ENCODE measurements at regions not wholly inside any gene's neighbourhood (a gene's known extent, or its start where the extent isn't known, plus 50 kb on each side); places are given as distances from the start of the nearest gene placed in this dataset.
"Not testable (repeated sequence)": the region's sequence is repeated elsewhere in the genome, so short reads cannot be mapped to it uniquely, and the experiment has no call there.

DNA sequence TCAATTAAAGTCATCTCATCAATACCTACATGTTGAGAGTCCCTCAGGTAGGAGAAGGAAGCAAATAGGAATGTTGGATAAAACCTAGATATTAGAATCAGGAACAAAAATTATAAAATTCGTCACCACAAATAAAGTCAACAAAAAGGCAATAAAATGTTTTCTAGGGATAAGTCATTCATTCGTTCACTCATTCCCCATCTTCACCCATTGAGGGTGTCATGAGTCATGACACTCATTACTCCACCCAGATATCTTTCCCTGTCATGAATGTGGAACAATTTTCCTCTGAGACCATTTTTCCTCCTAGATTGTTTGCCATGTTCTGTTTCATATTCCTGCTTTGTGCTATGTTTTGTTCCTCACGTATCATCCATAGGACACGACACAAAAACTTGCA, 50.9 kb upstream of the OLIG3 start:
- TF ChIP-seq, protein P1, sequence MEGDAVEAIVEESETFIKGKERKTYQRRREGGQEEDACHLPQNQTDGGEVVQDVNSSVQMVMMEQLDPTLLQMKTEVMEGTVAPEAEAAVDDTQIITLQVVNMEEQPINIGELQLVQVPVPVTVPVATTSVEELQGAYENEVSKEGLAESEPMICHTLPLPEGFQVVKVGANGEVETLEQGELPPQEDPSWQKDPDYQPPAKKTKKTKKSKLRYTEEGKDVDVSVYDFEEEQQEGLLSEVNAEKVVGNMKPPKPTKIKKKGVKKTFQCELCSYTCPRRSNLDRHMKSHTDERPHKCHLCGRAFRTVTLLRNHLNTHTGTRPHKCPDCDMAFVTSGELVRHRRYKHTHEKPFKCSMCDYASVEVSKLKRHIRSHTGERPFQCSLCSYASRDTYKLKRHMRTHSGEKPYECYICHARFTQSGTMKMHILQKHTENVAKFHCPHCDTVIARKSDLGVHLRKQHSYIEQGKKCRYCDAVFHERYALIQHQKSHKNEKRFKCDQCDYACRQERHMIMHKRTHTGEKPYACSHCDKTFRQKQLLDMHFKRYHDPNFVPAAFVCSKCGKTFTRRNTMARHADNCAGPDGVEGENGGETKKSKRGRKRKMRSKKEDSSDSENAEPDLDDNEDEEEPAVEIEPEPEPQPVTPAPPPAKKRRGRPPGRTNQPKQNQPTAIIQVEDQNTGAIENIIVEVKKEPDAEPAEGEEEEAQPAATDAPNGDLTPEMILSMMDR (IDR thresholded peaks at IDR 0.05; ENCODE audit: low read depth, low read length), result no peak
- H3K4me3 ChIP-seq (ENCODE audit: low read depth, low read length), result no peak overlapping the region
- DNase-seq (ENCODE audit: low read depth, low spot score), result no peak
- in situ Hi-C loops (cut with HindIII; ENCODE audit: low sequenced_read_pairs), result no loop called here

DNA sequence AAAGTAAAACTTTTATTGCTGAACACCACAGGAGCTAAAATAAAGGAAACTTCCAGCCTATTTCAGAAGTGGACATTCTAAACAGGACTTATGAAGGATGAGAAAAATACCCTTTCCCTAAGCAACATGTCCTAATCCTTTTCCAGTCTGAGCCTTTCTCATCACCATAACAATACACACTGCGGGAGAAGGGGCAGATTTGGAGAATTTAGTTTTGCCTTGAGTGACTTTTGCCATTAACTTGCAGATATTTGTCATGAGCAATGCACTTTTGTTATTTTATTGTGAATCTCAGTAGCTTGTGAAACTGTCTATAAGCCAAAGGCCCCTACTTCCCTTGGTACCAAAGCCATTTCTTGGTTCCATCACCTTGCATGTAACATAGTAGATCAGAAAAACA, 53.0 kb upstream of the OLIG3 start:
- no peak for DNase-seq (ENCODE audit: low read depth, low spot score)
- TF ChIP-seq, protein P1 (IDR thresholded peaks at IDR 0.05; ENCODE audit: low read depth, low read length), result no peak
- no peak overlapping the region for H3K4me3 ChIP-seq (ENCODE audit: low read depth, low read length)
- in situ Hi-C loops (cut with HindIII; ENCODE audit: low sequenced_read_pairs), result no loop called here

DNA sequence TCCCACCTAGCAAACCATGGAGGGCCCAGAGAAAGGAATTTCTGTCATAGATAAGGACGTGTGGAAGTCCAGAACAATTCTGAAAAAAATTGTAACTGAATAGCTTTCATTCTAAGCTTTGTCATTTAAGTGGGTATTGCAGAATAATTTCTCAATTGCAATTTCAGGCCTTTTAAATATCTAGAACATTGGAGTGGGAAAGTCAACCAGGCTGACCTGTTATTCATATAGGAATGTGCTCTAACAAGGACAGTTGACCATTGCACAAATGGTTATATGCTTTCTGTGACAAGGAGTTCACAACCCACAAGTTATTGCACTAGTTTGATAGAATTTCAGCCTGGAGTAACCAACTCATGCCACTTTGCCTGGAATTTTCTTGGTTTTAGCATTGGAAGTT, 53.4 kb upstream of the OLIG3 start:
- H3K4me3 ChIP-seq (ENCODE audit: low read depth, low read length), result no peak overlapping the region
- DNase-seq (ENCODE audit: low read depth, low spot score), result no peak
- TF ChIP-seq, protein P1 (IDR thresholded peaks at IDR 0.05; ENCODE audit: low read depth, low read length), result no peak
- in situ Hi-C loops (cut with HindIII; ENCODE audit: low sequenced_read_pairs), result no loop called here

GRCh38 chr6:137549106-137549505, 54.9 kb upstream of the OLIG3 start:
- TF ChIP-seq, protein P1 (IDR thresholded peaks at IDR 0.05; ENCODE audit: low read depth, low read length), result no peak
- in situ Hi-C loops (cut with HindIII; ENCODE audit: low sequenced_read_pairs), result no loop called here
- no peak overlapping the region for H3K4me3 ChIP-seq (ENCODE audit: low read depth, low read length)

GRCh38 chr6:137550535-137550934, 56.3 kb upstream of the OLIG3 start:
- DNase-seq (ENCODE audit: low read depth, low spot score), result no peak
- in situ Hi-C loops (cut with HindIII; ENCODE audit: low sequenced_read_pairs), result no loop called here
- H3K4me3 ChIP-seq (ENCODE audit: low read depth, low read length), result no peak overlapping the region
- TF ChIP-seq, protein P1 (IDR thresholded peaks at IDR 0.05; ENCODE audit: low read depth, low read length), result no peak

More at GRCh38 chr6:137549106-137549505, 54.9 kb upstream of the OLIG3 start:
- DNase-seq (ENCODE audit: low read depth, low spot score), result no peak

DNA sequence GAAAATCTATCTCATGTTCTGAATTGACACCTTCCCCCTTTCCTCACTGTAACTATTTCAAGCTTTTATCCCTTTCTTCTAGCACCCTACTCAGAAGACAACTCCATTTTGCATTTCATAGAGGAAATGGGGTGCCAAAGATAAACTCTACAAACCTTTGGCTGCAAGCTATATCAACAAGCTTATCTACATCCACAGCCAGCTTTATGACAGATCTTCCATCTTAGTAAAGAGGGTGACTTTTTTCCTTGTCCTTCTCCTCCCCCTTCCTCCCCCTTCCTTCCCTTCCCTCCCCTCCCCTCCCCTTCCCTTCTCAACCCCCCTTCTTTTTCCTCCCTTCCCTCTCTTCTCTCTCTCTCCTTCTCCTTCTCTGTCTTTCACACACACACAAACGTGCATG, 58.0 kb upstream of the OLIG3 start:
- TF ChIP-seq, protein P1 (IDR thresholded peaks at IDR 0.05; ENCODE audit: low read depth, low read length), result no peak
- in situ Hi-C loops (cut with HindIII; ENCODE audit: low sequenced_read_pairs), result no loop called here
- DNase-seq (ENCODE audit: low read depth, low spot score), result no peak
- no peak overlapping the region for H3K4me3 ChIP-seq (ENCODE audit: low read depth, low read length)

- in situ Hi-C loops (cut with HindIII; ENCODE audit: low sequenced_read_pairs), result no loop called here
- no peak for DNase-seq (ENCODE audit: low read depth, low spot score)
- TF ChIP-seq, protein P1 (IDR thresholded peaks at IDR 0.05; ENCODE audit: low read depth, low read length), result no peak
- no peak overlapping the region for H3K4me3 ChIP-seq (ENCODE audit: low read depth, low read length)
Observed at GRCh38 chr6:137552809-137553208, 58.6 kb upstream of the OLIG3 start.

DNA sequence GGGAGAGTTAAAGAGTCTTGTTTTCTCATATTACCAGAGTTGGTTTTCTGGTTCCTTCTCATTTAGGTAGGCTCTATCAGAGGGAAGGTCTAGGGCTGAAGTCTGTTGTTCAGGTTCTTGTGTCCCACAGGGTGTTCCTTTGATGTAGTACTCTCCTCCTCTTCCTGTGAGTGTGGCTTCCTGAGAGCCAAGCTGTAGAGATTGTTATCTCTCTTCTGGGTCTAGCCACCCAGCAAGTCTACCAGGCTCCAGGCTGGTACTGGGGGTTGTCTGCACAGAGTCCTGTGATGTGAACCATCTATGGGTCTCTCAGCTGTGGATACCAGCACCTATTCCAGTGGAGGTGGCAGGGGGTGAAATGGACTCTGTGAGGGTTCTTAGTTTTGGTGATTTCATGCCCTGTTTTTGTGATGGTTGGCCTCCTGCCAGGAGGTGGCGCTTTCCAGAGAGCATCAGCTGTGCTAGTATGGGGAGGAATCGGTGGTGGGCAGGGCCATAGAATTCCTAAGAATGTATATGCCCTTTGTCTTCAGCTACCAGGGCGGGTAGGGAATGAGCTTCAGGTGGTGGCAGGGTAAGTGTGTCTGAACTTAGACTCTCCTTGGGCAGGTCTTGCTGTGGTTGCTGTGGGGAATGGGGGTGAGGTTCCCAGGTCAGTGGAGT, 65.5 kb upstream of the OLIG3 start:
- DNase-seq (ENCODE audit: low read depth, low spot score); in situ Hi-C loops (cut with HindIII; ENCODE audit: low sequenced_read_pairs); H3K4me3 ChIP-seq (ENCODE audit: low read depth, low read length): not testable (repeated sequence)
